ENCODE measurements at regions not wholly inside any gene's neighbourhood (a gene's known extent, or its start where the extent isn't known, plus 50 kb on each side); places are given as distances from the start of the nearest gene placed in this dataset.

DNA sequence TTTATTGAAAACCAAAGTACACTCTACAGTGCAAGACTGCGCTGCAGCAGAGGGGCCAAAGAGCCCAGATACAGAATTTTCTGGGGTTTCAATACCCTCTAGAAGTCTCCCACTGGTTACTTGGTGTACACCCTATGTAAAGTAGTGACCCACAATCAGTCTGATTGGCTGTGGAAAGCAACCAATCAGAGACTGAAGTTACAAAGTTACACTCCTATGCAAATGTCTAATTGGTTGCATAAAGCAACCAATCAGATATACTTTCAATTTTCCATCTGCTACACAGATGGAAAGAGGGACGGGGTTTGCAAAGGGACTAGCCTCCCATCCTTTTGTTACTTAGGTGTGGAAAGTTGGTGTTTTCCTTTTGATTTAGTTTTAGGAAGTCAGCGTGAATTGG is 198.9 kb upstream of the SH3BP4 start:
- no peak overlapping the region for H2BK120ac ChIP-seq (ENCODE audit: low read depth, low read length)
- H3K79me2 ChIP-seq (ENCODE audit: control insufficient read depth, insufficient read depth, low read length) = no peaks in the 10 kb centered on the region
- no peak overlapping the region for H3K23ac ChIP-seq (ENCODE audit: low read length)
- no peak overlapping the region for H3K18ac ChIP-seq (ENCODE audit: low read length)
- no CpG with 5 or more reads among the region's 3 CpGs for WGBS (ENCODE audit: extremely low coverage, insufficient coverage, low lambda C conversion rate)
- no peaks in the 10 kb centered on the region for H3K36me3 ChIP-seq (ENCODE audit: control insufficient read depth, insufficient read depth, low read length)
- no peak overlapping the region for H3K9ac ChIP-seq (ENCODE audit: low read length)
- no peak overlapping the region for H4K8ac ChIP-seq (ENCODE audit: low read depth, low read length)
- no peak overlapping the region for H3K27ac ChIP-seq (ENCODE audit: low read depth, low read length)
- no peaks in the 10 kb centered on the region for H3K27me3 ChIP-seq (ENCODE audit: insufficient read depth, low read length, poor library complexity)
- no peak for DNase-seq
- no peak overlapping the region for H4K5ac ChIP-seq (ENCODE audit: low read length)
- H3K4me2 ChIP-seq (ENCODE audit: low read length) = no peak overlapping the region
- H3K4me3 ChIP-seq (ENCODE audit: low read length) = no peak overlapping the region
- no peak overlapping the region for H3K4ac ChIP-seq (ENCODE audit: low read depth, low read length)
- no peak overlapping the region for H2BK5ac ChIP-seq (ENCODE audit: low read length)
- no peak overlapping the region for H2BK15ac ChIP-seq (replicated peaks; ENCODE audit: low read depth)
- no peaks in the 10 kb centered on the region for H3K4me1 ChIP-seq (ENCODE audit: control insufficient read depth, low read depth, low read length)
- no peak overlapping the region for H3K56ac ChIP-seq (ENCODE audit: low read length)
- H3K79me1 ChIP-seq (ENCODE audit: low read length) = no peaks in the 10 kb centered on the region
- no peak overlapping the region for H2AK5ac ChIP-seq (ENCODE audit: low read length)

DNA sequence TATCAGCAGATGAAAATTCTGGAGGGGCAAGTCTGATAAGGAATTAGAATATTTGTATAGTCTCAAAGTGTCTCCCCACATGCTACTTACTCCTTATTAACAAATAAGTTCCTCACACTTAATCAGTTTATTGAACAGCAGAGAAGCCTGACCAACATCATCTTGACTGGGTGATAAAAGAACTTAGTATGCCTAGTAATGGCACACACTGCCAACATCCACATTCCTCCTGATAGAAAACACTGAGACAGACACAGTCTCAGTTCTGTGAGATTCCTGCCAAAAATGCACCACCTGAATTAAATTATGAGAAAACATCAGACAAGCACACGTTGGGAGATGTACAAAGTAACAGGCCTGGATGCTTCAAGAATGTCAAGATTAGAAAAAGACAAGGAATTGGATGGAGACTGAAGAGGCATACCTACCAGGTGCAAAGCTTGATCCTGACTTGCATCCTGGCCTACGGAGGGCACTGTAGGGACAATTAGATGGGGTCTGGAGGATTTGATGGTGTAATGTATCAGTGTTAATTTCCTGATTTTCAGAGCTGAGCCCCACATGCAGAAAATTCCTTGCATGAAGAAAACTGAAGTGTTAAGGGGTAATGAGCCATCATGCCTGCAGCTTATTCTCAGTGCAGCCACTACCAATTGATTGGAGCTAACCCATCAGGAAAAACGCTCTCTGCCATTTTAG is 200.4 kb upstream of the SH3BP4 start:
- no peak overlapping the region for H2BK120ac ChIP-seq (ENCODE audit: low read depth, low read length)
- H3K27me3 ChIP-seq (ENCODE audit: insufficient read depth, low read length, poor library complexity) = no peaks in the 10 kb centered on the region
- no peak overlapping the region for H3K4me3 ChIP-seq (ENCODE audit: low read length)
- H3K79me2 ChIP-seq (ENCODE audit: control insufficient read depth, insufficient read depth, low read length) = no peaks in the 10 kb centered on the region
- no peak overlapping the region for H2AK5ac ChIP-seq (ENCODE audit: low read length)
- H3K9ac ChIP-seq (ENCODE audit: low read length) = no peak overlapping the region
- H3K27ac ChIP-seq (ENCODE audit: low read depth, low read length) = no peak overlapping the region
- no peak overlapping the region for H4K8ac ChIP-seq (ENCODE audit: low read depth, low read length)
- no peak overlapping the region for H3K4ac ChIP-seq (ENCODE audit: low read depth, low read length)
- no peak overlapping the region for H2BK5ac ChIP-seq (ENCODE audit: low read length)
- no peaks in the 10 kb centered on the region for H3K79me1 ChIP-seq (ENCODE audit: low read length)
- no peaks in the 10 kb centered on the region for H3K36me3 ChIP-seq (ENCODE audit: control insufficient read depth, insufficient read depth, low read length)
- peak; percentile 43 for DNase-seq
- no peak overlapping the region for H4K5ac ChIP-seq (ENCODE audit: low read length)
- no CpG with 5 or more reads among the region's 3 CpGs for WGBS (ENCODE audit: extremely low coverage, insufficient coverage, low lambda C conversion rate)
- no peaks in the 10 kb centered on the region for H3K4me1 ChIP-seq (ENCODE audit: control insufficient read depth, low read depth, low read length)
- H3K18ac ChIP-seq (ENCODE audit: low read length) = no peak overlapping the region
- no peak overlapping the region for H3K56ac ChIP-seq (ENCODE audit: low read length)
- no peak overlapping the region for H3K4me2 ChIP-seq (ENCODE audit: low read length)
- no peak overlapping the region for H2BK15ac ChIP-seq (replicated peaks; ENCODE audit: low read depth)
- H3K23ac ChIP-seq (ENCODE audit: low read length) = no peak overlapping the region

DNA sequence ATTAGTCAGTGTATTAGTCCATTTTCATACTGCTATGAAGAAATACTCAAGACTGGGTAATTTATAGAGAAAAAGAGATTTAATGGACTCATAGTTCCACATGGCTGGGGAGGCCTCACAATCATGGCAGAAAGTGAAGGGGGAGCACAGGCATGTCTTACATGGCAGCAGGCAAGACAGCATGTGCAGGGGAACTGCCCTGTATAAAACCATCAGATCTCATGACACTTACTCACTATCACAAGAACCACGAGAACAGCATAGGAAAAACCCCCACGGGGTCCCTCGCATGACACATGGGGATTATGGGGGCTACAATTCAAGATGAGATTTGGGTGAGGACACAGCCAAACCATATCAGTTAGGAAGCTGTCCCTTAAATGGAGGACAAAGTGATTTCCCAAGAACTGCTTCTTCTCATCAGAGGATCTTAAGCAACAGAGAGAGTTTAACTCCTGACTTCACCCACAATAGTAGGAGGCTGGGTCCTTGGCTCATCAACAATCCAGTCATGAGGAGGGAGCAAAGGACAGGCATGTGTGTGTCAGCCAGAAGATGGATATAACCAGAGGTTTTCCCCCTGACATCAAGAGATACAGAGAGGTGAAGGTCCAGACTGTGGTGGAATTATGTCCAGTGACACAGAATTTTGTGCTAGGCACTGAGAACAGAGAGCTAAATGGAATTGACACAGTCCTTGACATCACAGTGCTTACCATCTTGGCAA is 203.8 kb upstream of the SH3BP4 start:
- Histone ChIP-seq H3K9ac (ENCODE audit: low read length) (no peak overlapping the region), H2BK5ac (ENCODE audit: low read length) (no peak overlapping the region), H3K36me3 (ENCODE audit: control insufficient read depth, insufficient read depth, low read length) (no peaks in the 10 kb centered on the region)

DNA sequence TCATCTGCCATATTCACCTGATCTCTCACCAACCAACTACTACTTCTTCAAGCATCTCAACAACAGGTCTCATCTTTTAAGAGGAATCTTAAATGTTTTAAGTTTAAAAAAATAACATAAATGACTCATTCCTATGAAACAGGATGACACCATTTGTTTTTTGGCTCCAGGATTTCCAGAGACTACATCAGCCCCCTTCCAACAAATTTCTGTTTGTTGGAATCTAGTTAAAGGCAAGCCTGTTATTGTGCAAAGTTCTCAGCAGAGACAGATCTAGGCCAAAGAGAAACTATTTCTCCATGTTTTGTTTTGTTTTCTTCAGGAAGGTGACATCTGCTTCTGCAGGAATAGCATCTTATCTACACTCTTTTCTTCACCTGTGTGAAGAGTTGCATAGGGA is 204.8 kb upstream of the SH3BP4 start:
- Histone ChIP-seq H3K18ac (ENCODE audit: low read length) (no peak overlapping the region), H4K8ac (ENCODE audit: low read depth, low read length) (no peak overlapping the region), H3K36me3 (ENCODE audit: control insufficient read depth, insufficient read depth, low read length) (no peaks in the 10 kb centered on the region), H3K4me2 (ENCODE audit: low read length) (no peak overlapping the region), H3K4me3 (ENCODE audit: low read length) (no peak overlapping the region), H3K56ac (ENCODE audit: low read length) (no peak overlapping the region), H3K79me1 (ENCODE audit: low read length) (no peaks in the 10 kb centered on the region), H3K4me1 (ENCODE audit: control insufficient read depth, low read depth, low read length) (no peaks in the 10 kb centered on the region), H2AK5ac (ENCODE audit: low read length) (no peak overlapping the region), H3K79me2 (ENCODE audit: control insufficient read depth, insufficient read depth, low read length) (no peaks in the 10 kb centered on the region), H2BK5ac (ENCODE audit: low read length) (no peak overlapping the region), H2BK120ac (ENCODE audit: low read depth, low read length) (no peak overlapping the region), H3K9ac (ENCODE audit: low read length) (no peak overlapping the region), H3K27me3 (ENCODE audit: insufficient read depth, low read length, poor library complexity) (no peaks in the 10 kb centered on the region), H3K4ac (ENCODE audit: low read depth, low read length) (no peak overlapping the region), H4K5ac (ENCODE audit: low read length) (no peak overlapping the region), H2BK15ac (replicated peaks; ENCODE audit: low read depth) (no peak overlapping the region), H3K27ac (ENCODE audit: low read depth, low read length) (no peak overlapping the region), H3K23ac (ENCODE audit: low read length) (no peak overlapping the region)
- no peak for DNase-seq

More for the DNA sequence above, 203.8 kb upstream of the SH3BP4 start:
- Histone ChIP-seq H3K79me2 (ENCODE audit: control insufficient read depth, insufficient read depth, low read length) (no peaks in the 10 kb centered on the region), H3K4me3 (ENCODE audit: low read length) (no peak overlapping the region), H3K4me2 (ENCODE audit: low read length) (no peak overlapping the region), H2BK15ac (replicated peaks; ENCODE audit: low read depth) (no peak overlapping the region), H2AK5ac (ENCODE audit: low read length) (no peak overlapping the region), H4K5ac (ENCODE audit: low read length) (no peak overlapping the region), H3K4ac (ENCODE audit: low read depth, low read length) (no peak overlapping the region), H3K18ac (ENCODE audit: low read length) (no peak overlapping the region), H3K4me1 (ENCODE audit: control insufficient read depth, low read depth, low read length) (no peaks in the 10 kb centered on the region), H3K79me1 (ENCODE audit: low read length) (no peaks in the 10 kb centered on the region), H3K27me3 (ENCODE audit: insufficient read depth, low read length, poor library complexity) (no peaks in the 10 kb centered on the region), H2BK120ac (ENCODE audit: low read depth, low read length) (no peak overlapping the region), H3K56ac (ENCODE audit: low read length) (no peak overlapping the region), H4K8ac (ENCODE audit: low read depth, low read length) (no peak overlapping the region), H3K27ac (ENCODE audit: low read depth, low read length) (no peak overlapping the region), H3K23ac (ENCODE audit: low read length) (no peak overlapping the region)
- no CpG with 5 or more reads among the region's 3 CpGs for WGBS (ENCODE audit: extremely low coverage, insufficient coverage, low lambda C conversion rate)
- no peak for DNase-seq

DNA sequence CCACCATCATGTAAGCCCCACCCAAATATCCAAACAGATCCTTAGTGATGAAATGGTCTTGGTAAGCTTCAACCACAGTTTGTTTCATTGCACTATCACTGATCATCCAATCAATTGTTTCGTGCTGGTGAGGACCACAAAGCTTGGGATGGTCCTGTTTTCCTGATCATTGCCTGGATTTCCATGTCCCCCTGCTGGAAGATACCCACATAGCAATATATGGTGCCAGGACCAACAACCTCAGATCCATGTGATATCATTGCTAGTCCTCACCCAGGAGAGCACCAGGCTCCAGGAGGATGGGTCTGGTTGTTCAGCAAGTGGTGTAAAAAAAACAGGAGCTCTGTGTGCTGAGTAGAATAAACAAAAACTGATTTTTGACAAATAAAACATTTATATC is 206.5 kb upstream of the SH3BP4 start:
- H3K27ac ChIP-seq (ENCODE audit: low read depth, low read length) = no peak overlapping the region

DNA sequence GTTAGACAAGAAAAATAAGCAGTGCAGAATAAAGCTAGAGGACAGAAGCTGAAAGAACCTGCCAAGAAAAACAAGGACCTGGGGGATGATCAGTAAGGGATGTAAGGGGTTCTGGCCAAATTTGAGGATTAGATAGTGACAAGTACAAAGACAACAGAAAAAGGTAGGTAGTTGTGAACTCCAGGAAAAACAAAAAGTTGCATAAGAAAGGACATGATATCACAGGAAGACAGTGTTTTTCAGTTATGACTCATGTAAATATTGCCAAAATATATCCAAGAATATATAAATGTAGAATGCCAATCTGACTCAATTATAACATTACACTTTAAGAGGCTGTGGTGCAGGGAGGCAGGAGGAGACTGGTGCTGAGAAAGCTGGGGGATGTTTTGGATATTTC is 209.8 kb upstream of the SH3BP4 start:
- H3K27ac ChIP-seq (ENCODE audit: low read depth, low read length) = no peak overlapping the region
- H3K27me3 ChIP-seq (ENCODE audit: insufficient read depth, low read length, poor library complexity) = no peaks in the 10 kb centered on the region
- DNase-seq = no peak
- H3K18ac ChIP-seq (ENCODE audit: low read length) = no peak overlapping the region
- H3K9ac ChIP-seq (ENCODE audit: low read length) = no peak overlapping the region
- no peak overlapping the region for H3K4ac ChIP-seq (ENCODE audit: low read depth, low read length)
- H3K36me3 ChIP-seq (ENCODE audit: control insufficient read depth, insufficient read depth, low read length) = no peaks in the 10 kb centered on the region
- no peak overlapping the region for H3K23ac ChIP-seq (ENCODE audit: low read length)
- H4K5ac ChIP-seq (ENCODE audit: low read length) = no peak overlapping the region
- no peaks in the 10 kb centered on the region for H3K4me1 ChIP-seq (ENCODE audit: control insufficient read depth, low read depth, low read length)
- H2BK5ac ChIP-seq (ENCODE audit: low read length) = no peak overlapping the region
- no peak overlapping the region for H4K8ac ChIP-seq (ENCODE audit: low read depth, low read length)
- no peaks in the 10 kb centered on the region for H3K79me1 ChIP-seq (ENCODE audit: low read length)
- H3K4me3 ChIP-seq (ENCODE audit: low read length) = no peak overlapping the region
- no peak overlapping the region for H2BK15ac ChIP-seq (replicated peaks; ENCODE audit: low read depth)
- no peak overlapping the region for H3K4me2 ChIP-seq (ENCODE audit: low read length)
- no peak overlapping the region for H3K56ac ChIP-seq (ENCODE audit: low read length)
- H2AK5ac ChIP-seq (ENCODE audit: low read length) = no peak overlapping the region
- H2BK120ac ChIP-seq (ENCODE audit: low read depth, low read length) = no peak overlapping the region
- no peaks in the 10 kb centered on the region for H3K79me2 ChIP-seq (ENCODE audit: control insufficient read depth, insufficient read depth, low read length)

More for the DNA sequence above, 206.5 kb upstream of the SH3BP4 start:
- H3K56ac ChIP-seq (ENCODE audit: low read length) = no peak overlapping the region
- H2BK5ac ChIP-seq (ENCODE audit: low read length) = no peak overlapping the region
- H4K5ac ChIP-seq (ENCODE audit: low read length) = no peak overlapping the region
- no peak overlapping the region for H3K4me3 ChIP-seq (ENCODE audit: low read length)
- no peak overlapping the region for H3K4ac ChIP-seq (ENCODE audit: low read depth, low read length)
- no peak overlapping the region for H2AK5ac ChIP-seq (ENCODE audit: low read length)
- WGBS (ENCODE audit: extremely low coverage, insufficient coverage, low lambda C conversion rate) = no CpG with 5 or more reads among the region's 1 CpG
- peak; percentile 53 for DNase-seq
- H4K8ac ChIP-seq (ENCODE audit: low read depth, low read length) = no peak overlapping the region
- H3K4me1 ChIP-seq (ENCODE audit: control insufficient read depth, low read depth, low read length) = no peaks in the 10 kb centered on the region
- no peaks in the 10 kb centered on the region for H3K79me2 ChIP-seq (ENCODE audit: control insufficient read depth, insufficient read depth, low read length)
- H3K23ac ChIP-seq (ENCODE audit: low read length) = no peak overlapping the region
- no peak overlapping the region for H2BK120ac ChIP-seq (ENCODE audit: low read depth, low read length)
- no peaks in the 10 kb centered on the region for H3K27me3 ChIP-seq (ENCODE audit: insufficient read depth, low read length, poor library complexity)
- H3K18ac ChIP-seq (ENCODE audit: low read length) = no peak overlapping the region
- H3K36me3 ChIP-seq (ENCODE audit: control insufficient read depth, insufficient read depth, low read length) = no peaks in the 10 kb centered on the region
- no peaks in the 10 kb centered on the region for H3K79me1 ChIP-seq (ENCODE audit: low read length)
- H2BK15ac ChIP-seq (replicated peaks; ENCODE audit: low read depth) = no peak overlapping the region
- H3K9ac ChIP-seq (ENCODE audit: low read length) = no peak overlapping the region
- H3K4me2 ChIP-seq (ENCODE audit: low read length) = no peak overlapping the region

Measured in mesendoderm (in vitro differentiated cells).